H7 (cell line): ENCODE measurements at regions not wholly inside any gene's neighbourhood (a gene's known extent, or its start where the extent isn't known, plus 50 kb on each side); places are given as distances from the start of the nearest gene placed in this dataset.

Experiments used
- DNase-seq: peaks from one replicate; pipeline ENCODE4 v3.0.0; 2012
- H3K27me3 ChIP-seq: 2 replicates; pipeline ENCODE4 v1.6.0; 2011; ENCODE audit warnings: mild to moderate bottlenecking, low read length; ENCODE audit not compliant: control insufficient read depth, insufficient read depth
- H3K36me3 ChIP-seq: replicated peaks from 2 replicates; pipeline ENCODE4 v1.5.1; 2011; ENCODE audit warnings: low read length; ENCODE audit not compliant: control insufficient read depth, insufficient read depth
- H3K4me3 ChIP-seq: 2 replicates; pipeline ENCODE4 v1.5.1; 2011; ENCODE audit warnings: low read depth, mild to moderate bottlenecking, control low read depth, low read length, moderate library complexity; ENCODE audit not compliant: insufficient read depth

DNA sequence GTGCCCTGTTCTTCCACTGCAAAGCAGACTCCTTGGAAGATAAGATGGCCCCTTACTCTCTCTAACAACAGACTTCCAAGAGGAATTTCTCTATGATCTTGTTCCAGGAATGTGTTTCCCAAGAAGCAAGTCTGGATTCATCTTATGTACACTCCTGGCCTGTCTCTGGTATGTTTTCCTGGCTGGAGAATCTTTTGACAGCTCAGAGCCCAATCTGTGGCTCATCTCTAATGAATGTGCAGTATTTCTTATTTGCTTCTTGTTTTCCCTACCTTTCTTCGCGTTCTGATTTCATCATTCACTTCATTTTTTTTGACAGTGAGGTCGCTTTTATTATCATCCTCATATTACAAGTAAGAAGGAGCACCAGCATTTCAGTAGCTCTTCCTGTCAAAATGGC, 53.0 kb upstream of the PITRM1 start:
- no peaks in the 10 kb centered on the region for H3K36me3 ChIP-seq
- H3K4me3 ChIP-seq: no peak overlapping the region
- no peak for DNase-seq
- no peaks in the 10 kb centered on the region for H3K27me3 ChIP-seq

DNA sequence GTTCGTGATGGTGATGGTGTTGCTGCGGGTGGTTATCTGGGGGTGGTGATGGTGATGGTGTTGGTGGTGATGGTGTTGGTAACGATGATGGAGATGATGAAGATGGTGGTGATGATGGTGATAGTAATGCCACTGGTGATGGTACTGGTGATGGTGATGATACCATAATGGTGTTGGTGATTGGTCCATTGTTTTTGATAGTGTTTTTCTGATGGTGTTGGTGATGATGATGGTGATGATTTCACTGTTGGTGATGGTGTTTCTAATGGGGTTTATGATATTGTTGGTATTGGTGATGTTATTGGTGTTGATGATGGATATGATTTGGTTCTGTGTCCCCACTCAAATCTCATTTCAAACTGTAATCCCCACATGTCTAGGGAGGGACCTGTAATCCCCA, 51.7 kb upstream of the PITRM1 start:
- H3K36me3 ChIP-seq: no peaks in the 10 kb centered on the region
- no peak overlapping the region for H3K4me3 ChIP-seq
- H3K27me3 ChIP-seq: no peaks in the 10 kb centered on the region
- DNase-seq: no peak

GRCh38 chr10:3222626-3223025, 50.0 kb upstream of the PITRM1 start:
- no peak for DNase-seq
- Histone ChIP-seq H3K36me3 (no peaks in the 10 kb centered on the region), H3K4me3 (no peak overlapping the region), H3K27me3 (no peaks in the 10 kb centered on the region)
